Right renal pelvis (tissue), 4 donors: ENCODE measurements at regions not wholly inside any gene's neighbourhood (a gene's known extent, or its start where the extent isn't known, plus 50 kb on each side); places are given as distances from the start of the nearest gene placed in this dataset.

Experiments
- DNase-seq, 4 donors: peaks; one replicate each; pipeline ENCODE4 v3.0.0-alpha.2; 2013; ENCODE audit warnings: low read depth in 4 of 4, low spot score in 3 of 4, missing footprints in 1 of 4

- no peak for DNase-seq
These were observed 297.1 kb downstream of the SATB1 start for GRCh38 chr3:18127859-18128681.

- no peak for DNase-seq
These were observed 297.8 kb downstream of the SATB1 start for GRCh38 chr3:18127174-18127858.

DNA sequence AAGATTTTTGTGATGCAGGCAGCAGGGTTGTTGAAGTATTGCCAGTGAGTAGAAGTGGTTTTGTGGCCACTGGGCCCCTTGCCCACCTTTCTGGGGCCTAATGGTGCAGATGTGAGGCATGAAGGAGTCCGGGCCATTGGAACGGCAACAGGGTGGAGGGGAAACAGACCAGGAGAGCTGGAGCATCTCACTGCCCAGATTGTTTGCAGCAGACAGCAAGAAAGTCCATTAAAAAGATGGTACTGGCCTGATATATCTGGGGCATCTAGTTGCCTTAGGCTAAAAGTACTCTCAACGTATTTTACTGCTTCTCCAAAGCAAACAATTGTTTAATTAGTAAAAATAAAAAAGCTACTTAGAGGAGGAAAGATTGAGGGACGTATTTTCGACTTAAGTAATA is 298.4 kb downstream of the SATB1 start:
- DNase-seq = no peak

DNA sequence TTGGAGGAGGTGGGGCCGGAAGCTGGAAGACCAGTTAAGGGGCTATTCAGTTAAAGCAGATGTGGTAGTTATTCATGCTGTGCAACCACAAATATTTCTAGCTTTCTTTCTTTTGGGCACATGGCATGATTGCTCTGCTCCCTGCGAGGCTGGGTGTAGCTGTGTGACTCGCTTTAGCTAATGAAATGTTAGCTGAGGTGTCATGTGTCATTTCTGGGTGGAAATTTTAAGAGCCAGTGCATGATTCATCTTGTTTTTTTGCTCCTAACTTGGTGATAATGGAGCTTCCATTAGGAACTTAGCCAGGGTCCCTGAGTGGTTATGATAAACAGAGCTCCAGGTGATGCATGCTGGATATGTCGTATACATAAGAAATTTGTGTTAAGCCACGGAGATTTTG is 300.6 kb downstream of the SATB1 start:
- no peak for DNase-seq

- no peak for DNase-seq
These were observed 302.9 kb downstream of the SATB1 start for GRCh38 chr3:18122264-18122663.

DNA sequence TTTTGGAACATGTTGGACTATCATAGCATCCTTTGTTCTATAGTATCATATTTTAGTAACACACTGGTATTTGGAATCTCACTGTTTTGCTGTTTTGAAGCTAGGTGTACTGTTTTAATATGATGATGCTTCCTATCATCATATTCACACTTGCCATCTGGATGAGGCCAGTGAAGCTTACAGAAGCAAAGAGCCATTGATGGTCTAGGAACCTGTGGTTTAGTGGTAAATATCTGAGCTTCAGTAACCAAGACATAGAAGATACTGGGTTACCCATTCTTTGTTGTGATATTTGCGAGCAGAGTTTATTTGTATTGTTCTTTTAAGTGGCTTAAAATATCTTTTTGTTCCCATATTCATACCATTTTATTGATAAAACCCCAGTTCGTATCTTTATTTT is 304.1 kb downstream of the SATB1 start:
- DNase-seq = no peak

DNA sequence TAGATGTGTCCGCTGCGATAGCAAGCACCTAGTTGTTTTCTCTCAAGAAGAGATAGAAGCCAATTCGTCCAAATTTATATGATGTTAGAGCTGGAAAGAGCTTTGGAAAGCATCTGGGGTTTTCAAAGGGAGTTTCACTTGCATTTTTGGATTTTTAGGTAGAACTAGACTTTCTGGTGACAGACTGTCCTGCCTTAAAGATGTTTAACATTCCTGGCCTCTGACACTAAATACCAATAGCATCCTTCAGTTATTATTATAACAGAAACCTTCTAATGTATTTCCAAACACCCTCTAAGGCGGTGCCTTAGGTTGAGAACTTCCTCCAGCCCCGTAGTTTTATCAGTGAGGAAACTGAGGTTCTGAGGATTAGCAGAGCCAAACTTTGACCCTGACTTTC is 305.3 kb downstream of the SATB1 start:
- no peak for DNase-seq

DNA sequence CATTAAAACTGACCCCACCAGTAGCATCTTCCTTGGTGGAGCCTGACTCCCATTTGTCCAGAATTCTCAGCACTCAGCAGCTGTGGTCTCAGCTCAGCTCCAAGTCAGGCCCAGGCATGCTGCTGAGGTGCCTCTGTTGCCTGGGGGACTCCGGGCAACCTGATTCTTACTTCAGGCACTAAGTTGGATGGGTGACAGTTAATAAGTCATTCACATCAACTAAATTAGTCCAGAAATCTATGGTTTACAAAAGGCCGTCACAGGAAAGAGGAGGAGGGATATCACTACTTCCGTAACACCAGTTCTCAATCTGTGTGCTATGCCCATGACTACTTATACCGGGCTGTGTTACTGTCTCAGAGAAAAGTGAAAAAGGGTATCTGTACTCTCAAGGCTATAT is 310.2 kb downstream of the SATB1 start:
- no peak for DNase-seq

- DNase-seq = no peak
These were observed 311.7 kb downstream of the SATB1 start for GRCh38 chr3:18113417-18113816.

GRCh38 chr3:18112674-18113375 is 312.3 kb downstream of the SATB1 start:
- no peak for DNase-seq

DNA sequence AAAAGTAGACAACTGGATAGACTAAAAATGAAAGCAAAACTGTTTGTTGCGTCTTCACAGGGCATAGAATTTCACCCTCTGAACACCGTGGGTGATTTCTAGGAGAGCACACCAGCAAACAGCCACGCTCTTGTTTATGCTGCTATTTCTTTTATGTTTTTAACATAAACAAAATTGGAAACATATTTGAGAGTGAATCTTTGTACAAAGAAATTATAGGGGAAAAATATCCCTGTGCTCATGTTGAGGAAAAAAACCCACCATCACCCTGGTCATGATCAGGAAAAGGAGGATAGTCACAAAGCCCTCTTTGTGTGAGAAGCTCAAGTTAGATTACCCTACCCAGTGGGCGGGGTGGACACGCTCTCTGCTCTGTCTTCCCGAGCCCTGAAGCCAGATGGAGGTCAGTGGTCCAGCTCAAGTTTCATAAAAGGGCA is 313.3 kb downstream of the SATB1 start:
- DNase-seq = peak in 2 of 4 donors; percentile 7 to 18

DNA sequence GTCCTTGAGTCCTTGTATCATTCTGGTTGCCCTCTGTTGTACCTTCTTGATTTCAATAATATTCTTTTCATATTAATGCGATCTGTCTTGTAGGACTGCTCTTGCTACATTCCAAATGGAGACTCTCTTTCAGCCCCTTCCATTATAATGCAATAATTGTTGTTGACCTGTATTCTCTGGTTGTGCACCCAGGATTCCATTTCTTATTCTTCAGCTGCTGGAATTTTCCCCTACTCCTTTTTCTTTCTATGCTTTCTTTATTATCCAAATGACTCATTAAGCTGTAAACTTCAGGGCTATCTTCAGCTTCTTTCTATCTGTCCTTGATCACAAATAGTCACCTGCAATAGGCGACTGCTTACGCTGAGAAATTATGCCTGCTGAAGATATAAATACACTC is 321.5 kb downstream of the SATB1 start:
- DNase-seq = no peak

- DNase-seq = no peak
These were observed 325.0 kb downstream of the SATB1 start for GRCh38 chr3:18100121-18100520.

DNA sequence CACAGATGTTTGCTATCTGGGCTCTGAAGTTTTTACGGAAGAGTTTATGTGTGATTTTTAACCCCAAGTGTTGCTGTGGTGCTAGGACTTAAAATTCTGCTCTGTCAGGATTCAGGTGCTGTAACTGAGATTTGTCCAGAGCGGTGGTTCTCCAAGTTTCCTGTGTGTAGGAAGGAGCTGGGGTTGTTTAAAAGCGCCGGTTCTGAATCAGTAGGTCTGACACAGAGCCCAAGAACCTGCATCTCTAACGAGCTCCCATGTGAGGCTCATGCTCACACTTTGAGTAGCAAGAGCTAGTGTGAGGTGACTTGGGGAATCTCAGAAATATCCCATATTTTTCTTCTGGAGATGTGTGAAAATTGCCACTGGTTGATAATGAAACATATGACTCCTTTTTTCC is 325.5 kb downstream of the SATB1 start:
- no peak for DNase-seq

DNA sequence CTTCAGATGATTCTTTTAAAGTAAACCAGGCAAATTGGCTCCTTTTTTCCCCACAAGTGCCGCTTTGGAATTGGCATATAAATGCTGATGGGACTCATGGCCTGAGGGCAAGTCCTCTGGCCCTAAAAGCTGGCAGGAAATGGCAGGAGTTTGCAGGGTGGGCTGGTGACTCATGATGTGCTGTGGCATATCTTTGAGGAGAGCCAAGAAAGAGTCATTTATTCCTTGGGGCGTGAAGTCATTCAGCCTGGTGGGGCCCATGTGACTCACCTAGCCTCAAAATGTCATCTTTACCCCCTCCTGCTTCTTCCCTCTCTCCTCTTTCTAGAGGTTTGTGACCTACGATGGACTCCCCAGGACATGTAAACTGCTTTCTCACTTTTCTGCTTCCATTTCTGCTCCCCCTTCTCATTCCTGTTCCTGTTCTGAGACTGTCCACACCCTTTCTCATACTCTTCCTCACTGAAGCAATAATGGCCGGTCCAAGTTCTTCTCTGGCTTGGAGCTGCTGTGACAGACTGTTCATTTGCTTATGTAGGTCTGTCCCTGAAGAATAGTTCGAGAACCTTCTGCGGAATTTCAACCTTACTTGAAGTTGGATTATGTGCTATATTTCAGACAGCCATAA is 326.1 kb downstream of the SATB1 start:
- no peak for DNase-seq

- DNase-seq = no peak
These were observed 327.1 kb downstream of the SATB1 start for GRCh38 chr3:18097989-18098388.

GRCh38 chr3:18097473-18097872 is 327.7 kb downstream of the SATB1 start:
- no peak for DNase-seq

GRCh38 chr3:18092726-18093125 is 332.4 kb downstream of the SATB1 start:
- no peak for DNase-seq

DNA sequence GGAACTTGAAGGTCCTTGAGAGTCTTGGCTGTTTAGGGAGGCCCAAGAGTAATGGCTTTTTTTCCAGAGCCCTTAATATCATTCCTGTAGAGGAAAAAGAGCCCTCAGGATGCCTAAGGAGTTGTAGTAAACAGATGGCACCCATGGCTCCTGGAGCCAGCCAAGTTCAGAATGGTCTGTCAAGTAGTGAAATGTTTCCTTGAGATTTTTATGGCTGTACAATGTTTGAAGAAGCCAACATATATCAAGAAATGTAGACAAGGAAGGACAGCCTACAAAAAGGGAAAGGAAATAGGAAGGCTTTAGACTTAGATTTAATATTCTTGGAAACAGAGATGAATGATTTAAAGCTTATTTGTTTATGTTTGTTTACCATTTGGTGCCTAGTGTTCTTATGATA is 334.8 kb downstream of the SATB1 start:
- no peak for DNase-seq

DNA sequence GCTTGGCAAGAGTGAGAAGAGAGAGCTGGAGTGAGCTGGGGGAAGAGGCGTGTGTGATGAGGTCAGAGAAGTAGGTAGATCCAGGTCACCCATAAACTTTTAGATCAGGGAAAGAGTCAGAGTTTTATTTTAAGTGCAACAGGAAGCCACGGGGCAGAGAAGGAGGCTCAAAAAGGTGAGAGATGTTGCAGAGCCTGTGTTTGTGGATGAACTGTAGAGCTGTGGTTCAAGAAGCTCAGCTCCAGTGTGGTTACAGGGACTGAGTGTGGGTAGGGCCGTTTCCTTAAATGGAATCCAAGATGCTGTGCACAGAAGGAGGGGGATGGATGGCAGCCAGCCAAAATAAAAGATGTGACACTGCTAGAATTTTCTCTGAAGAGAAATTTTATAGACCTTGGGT is 337.2 kb downstream of the SATB1 start:
- DNase-seq = no peak

- no peak for DNase-seq
These were observed 338.4 kb downstream of the SATB1 start for GRCh38 chr3:18086760-18087159.
